Panc1 (cell line): ENCODE measurements at regions not wholly inside any gene's neighbourhood (a gene's known extent, or its start where the extent isn't known, plus 50 kb on each side); places are given as distances from the start of the nearest gene placed in this dataset.
"Not testable (repeated sequence)": the region's sequence is repeated elsewhere in the genome, so short reads cannot be mapped to it uniquely, and the experiment has no call there.

Source experiments
- ATAC-seq: fragments of 200-7000 bp; cut with Tn5 transposase; 2 replicates; pipeline ENCODE4 v1.9.1; 2020; ENCODE audit warnings: mild to moderate bottlenecking, moderate library complexity
- BruUV-seq: library from RNA; stranded (reverse); fragments of 400-500 nt; replicated peaks from 2 replicates; lab custom pipeline; 2021; lab: Mats Ljungman, UMichigan
- CTCF ChIA-PET: fragments of 300-600 bp; sonication (Branson Sonifier 250); formaldehyde crosslinking; loops from one replicate; lab custom pipeline; 2022; ENCODE audit warnings: antibody characterized with exemption; lab: Charles Lee
- POLR2A ChIA-PET: fragments of 300-600 bp; sonication (Branson Sonifier 250); formaldehyde crosslinking; loops from one replicate; lab custom pipeline; 2022; ENCODE audit warnings: antibody characterized with exemption; lab: Charles Lee
- DNase-seq: peaks from one replicate; pipeline ENCODE4 v3.0.0-alpha.2; 2010; ENCODE audit warnings: low read depth, low spot score
- H3K27ac ChIP-seq: 2 replicates; pipeline ENCODE4 v1.5.1; 2011; ENCODE audit warnings: mild to moderate bottlenecking, low read length, inconsistent platforms
- H3K27me3 ChIP-seq: fragments of 200-500 bp; sonication (Bioruptor generic); 2 replicates; pipeline ENCODE4 v1.6.0; 2014; ENCODE audit warnings: low read length, inconsistent platforms; ENCODE audit not compliant: control insufficient read depth, insufficient read depth
- H3K36me3 ChIP-seq: fragments of 200-500 bp; sonication (Bioruptor generic); 2 replicates; pipeline ENCODE4 v1.5.1; 2014; ENCODE audit warnings: inconsistent platforms, mild to moderate bottlenecking, low read length, moderate library complexity; ENCODE audit not compliant: control insufficient read depth, insufficient read depth
- H3K4me1 ChIP-seq: 2 replicates; pipeline ENCODE4 v1.5.1; 2011; ENCODE audit warnings: inconsistent platforms, mild to moderate bottlenecking, low read length, moderate library complexity; ENCODE audit not compliant: control insufficient read depth, insufficient read depth
- H3K4me3 ChIP-seq, 2 experiments: 2 replicates each; pipeline ENCODE4 v1.5.1; 2011 to 2012; ENCODE audit warnings: low read depth in 2 of 2, low read length in 2 of 2, mild to moderate bottlenecking in 2 of 2, inconsistent platforms in 1 of 2, moderate library complexity in 1 of 2
- H3K9me3 ChIP-seq: fragments of 200-500 bp; sonication (Bioruptor generic); 2 replicates; pipeline ENCODE4 v1.5.1; 2014; ENCODE audit warnings: low read depth, mild to moderate bottlenecking, inconsistent platforms, low read length, moderate library complexity; ENCODE audit not compliant: control insufficient read depth, insufficient read depth
- POLR2AphosphoS5 ChIP-seq: IDR thresholded peaks from 2 replicates; pipeline ENCODE4 v1.6.1; 2012; ENCODE audit warnings: mild to moderate bottlenecking, low read depth, low read length, moderate library complexity
- SIN3A ChIP-seq: IDR thresholded peaks from 2 replicates; pipeline ENCODE4 v1.6.1; 2012; ENCODE audit warnings: low read depth, mild to moderate bottlenecking, low read length, moderate library complexity, borderline replicate concordance; ENCODE audit not compliant: insufficient read depth
- TCF7L2 ChIP-seq: IDR thresholded peaks from 2 replicates; pipeline ENCODE4 v1.6.1; 2011; ENCODE audit warnings: mild to moderate bottlenecking, low read depth, low read length, inconsistent platforms
- in situ Hi-C: cut with HindIII; loops from 2 replicates; pipeline ENCODE4 v1.10.0; 2016; ENCODE audit warnings: low sequenced_read_pairs, low pct_unique_long_range_greater_than_20kb
- intact Hi-C: fragments of 100-400 bp; cut with micrococcal nuclease; formaldehyde crosslinking; loops from one replicate; pipeline ENCODE4 v1.10.0; 2022; ENCODE audit not compliant: unreplicated experiment
- TF ChIP-seq, protein P1 (sequence below), 2 experiments: IDR thresholded peaks; 2 replicates each; pipeline ENCODE4 v1.6.1; 2011 to 2012; ENCODE audit warnings: low read depth in 2 of 2, control low read depth in 1 of 2, low read length in 1 of 2, mild to moderate bottlenecking in 1 of 2, moderate library complexity in 1 of 2; ENCODE audit not compliant: insufficient read depth in 1 of 2
- TF ChIP-seq, protein P2 (sequence below): fragments of 450-650 bp; IDR thresholded peaks from 2 replicates; pipeline ENCODE4 v1.5.1; 2017; ENCODE audit warnings: mild to moderate bottlenecking

DNA sequence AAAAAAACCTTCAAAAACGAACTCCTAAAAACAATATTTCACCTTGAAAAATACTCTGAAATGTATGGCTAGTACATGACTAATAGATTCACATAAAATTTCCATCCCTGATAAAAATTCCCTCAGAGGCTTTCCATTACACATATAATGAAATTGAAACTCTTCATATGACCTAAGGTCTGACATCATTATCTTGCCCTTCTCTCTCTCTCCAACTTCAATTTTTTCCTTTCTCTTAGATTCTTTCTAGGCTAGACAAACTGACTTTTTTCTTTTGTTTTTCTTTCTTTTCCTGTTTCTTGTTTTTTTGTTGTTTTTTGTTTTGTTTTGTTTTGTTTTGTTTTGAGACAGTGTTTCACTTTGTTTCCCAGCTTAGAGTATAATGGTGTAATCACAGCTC lies 1220.5 kb downstream of the ROBO2 start:
- ChIA-PET CTCF (no interaction called here), POLR2A (no interaction called here)
- Histone ChIP-seq H3K27ac (no peak overlapping the region), H3K36me3 (no peaks in the 10 kb centered on the region), H3K9me3 (no peaks in the 10 kb centered on the region), H3K4me3 (no peak overlapping the region), H3K27me3 (no peaks in the 10 kb centered on the region), H3K4me1 (no peaks in the 10 kb centered on the region)
- TF ChIP-seq SIN3A (no peak), POLR2AphosphoS5 (no peak), TCF7L2 (no peak)
- TF ChIP-seq, protein P1, sequence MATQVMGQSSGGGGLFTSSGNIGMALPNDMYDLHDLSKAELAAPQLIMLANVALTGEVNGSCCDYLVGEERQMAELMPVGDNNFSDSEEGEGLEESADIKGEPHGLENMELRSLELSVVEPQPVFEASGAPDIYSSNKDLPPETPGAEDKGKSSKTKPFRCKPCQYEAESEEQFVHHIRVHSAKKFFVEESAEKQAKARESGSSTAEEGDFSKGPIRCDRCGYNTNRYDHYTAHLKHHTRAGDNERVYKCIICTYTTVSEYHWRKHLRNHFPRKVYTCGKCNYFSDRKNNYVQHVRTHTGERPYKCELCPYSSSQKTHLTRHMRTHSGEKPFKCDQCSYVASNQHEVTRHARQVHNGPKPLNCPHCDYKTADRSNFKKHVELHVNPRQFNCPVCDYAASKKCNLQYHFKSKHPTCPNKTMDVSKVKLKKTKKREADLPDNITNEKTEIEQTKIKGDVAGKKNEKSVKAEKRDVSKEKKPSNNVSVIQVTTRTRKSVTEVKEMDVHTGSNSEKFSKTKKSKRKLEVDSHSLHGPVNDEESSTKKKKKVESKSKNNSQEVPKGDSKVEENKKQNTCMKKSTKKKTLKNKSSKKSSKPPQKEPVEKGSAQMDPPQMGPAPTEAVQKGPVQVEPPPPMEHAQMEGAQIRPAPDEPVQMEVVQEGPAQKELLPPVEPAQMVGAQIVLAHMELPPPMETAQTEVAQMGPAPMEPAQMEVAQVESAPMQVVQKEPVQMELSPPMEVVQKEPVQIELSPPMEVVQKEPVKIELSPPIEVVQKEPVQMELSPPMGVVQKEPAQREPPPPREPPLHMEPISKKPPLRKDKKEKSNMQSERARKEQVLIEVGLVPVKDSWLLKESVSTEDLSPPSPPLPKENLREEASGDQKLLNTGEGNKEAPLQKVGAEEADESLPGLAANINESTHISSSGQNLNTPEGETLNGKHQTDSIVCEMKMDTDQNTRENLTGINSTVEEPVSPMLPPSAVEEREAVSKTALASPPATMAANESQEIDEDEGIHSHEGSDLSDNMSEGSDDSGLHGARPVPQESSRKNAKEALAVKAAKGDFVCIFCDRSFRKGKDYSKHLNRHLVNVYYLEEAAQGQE (IDR thresholded peaks at IDR 0.05; ENCODE audit: insufficient read depth in 1 of 2, low read depth in 2 of 2, low read length in 1 of 2): no peak
- TF ChIP-seq, protein P2, sequence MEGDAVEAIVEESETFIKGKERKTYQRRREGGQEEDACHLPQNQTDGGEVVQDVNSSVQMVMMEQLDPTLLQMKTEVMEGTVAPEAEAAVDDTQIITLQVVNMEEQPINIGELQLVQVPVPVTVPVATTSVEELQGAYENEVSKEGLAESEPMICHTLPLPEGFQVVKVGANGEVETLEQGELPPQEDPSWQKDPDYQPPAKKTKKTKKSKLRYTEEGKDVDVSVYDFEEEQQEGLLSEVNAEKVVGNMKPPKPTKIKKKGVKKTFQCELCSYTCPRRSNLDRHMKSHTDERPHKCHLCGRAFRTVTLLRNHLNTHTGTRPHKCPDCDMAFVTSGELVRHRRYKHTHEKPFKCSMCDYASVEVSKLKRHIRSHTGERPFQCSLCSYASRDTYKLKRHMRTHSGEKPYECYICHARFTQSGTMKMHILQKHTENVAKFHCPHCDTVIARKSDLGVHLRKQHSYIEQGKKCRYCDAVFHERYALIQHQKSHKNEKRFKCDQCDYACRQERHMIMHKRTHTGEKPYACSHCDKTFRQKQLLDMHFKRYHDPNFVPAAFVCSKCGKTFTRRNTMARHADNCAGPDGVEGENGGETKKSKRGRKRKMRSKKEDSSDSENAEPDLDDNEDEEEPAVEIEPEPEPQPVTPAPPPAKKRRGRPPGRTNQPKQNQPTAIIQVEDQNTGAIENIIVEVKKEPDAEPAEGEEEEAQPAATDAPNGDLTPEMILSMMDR: no peak
- BruUV-seq: no TSS peak
- no peak for ATAC-seq
- intact Hi-C loops (no loop called here), in situ Hi-C loops (no loop called here)
- DNase-seq: no peak

- POLR2A ChIA-PET: not testable (repeated sequence)
Observed at GRCh38 chr3:78266550-78266949, 1226.7 kb downstream of the ROBO2 start.

GRCh38 chr3:78267235-78267634 lies 1227.3 kb downstream of the ROBO2 start:
- ChIA-PET POLR2A (no interaction called here), CTCF (no interaction called here)
- TF ChIP-seq POLR2AphosphoS5 (no peak), SIN3A (no peak), TCF7L2 (no peak)
- TF ChIP-seq, protein P2: no peak
- TF ChIP-seq, protein P1 (IDR thresholded peaks at IDR 0.05; ENCODE audit: insufficient read depth in 1 of 2, low read depth in 2 of 2, low read length in 1 of 2): no peak
- Histone ChIP-seq H3K36me3 (no peaks in the 10 kb centered on the region), H3K27me3 (no peaks in the 10 kb centered on the region), H3K4me1 (no peaks in the 10 kb centered on the region), H3K4me3 (no peak overlapping the region), H3K27ac (no peak overlapping the region), H3K9me3 (no peaks in the 10 kb centered on the region)
- intact Hi-C loops (no loop called here), in situ Hi-C loops (no loop called here)
- BruUV-seq: no TSS peak
- no peak for ATAC-seq
- DNase-seq: no peak

More at GRCh38 chr3:78266550-78266949, 1226.7 kb downstream of the ROBO2 start:
- H3K9me3 ChIP-seq, CTCF ChIA-PET, DNase-seq, H3K27me3 ChIP-seq, ATAC-seq, H3K4me1 ChIP-seq, H3K36me3 ChIP-seq, H3K27ac ChIP-seq, BruUV-seq, H3K4me3 ChIP-seq, in situ Hi-C loops, intact Hi-C loops: not testable (repeated sequence)
